Activated T-helper 2 cell treated with anti-CD3 and anti-CD28 coated beads, Interferon-gamma antibody, Interleukin-2, Interleukin-4, amounts not matched to agents 10 μg/mL and 5 μg/mL and 100 μg/mL, durations not matched to agents 14 hours and 24 hours and 36 hours (primary cell): ENCODE measurements at regions not wholly inside any gene's neighbourhood (a gene's known extent, or its start where the extent isn't known, plus 50 kb on each side); places are given as distances from the start of the nearest gene placed in this dataset.

Experiments used
- DNase-seq: peaks from one replicate; pipeline ENCODE4 v3.0.0; 2021; ENCODE audit warnings: low spot score
- H3K27ac Mint-ChIP-seq: one replicate; pipeline ENCODE4 v1.8.0; 2021; ENCODE audit warnings: mixed read lengths
- H3K27me3 Mint-ChIP-seq: one replicate; pipeline ENCODE4 v1.8.0; 2021; ENCODE audit warnings: low read depth, mixed read lengths
- H3K36me3 Mint-ChIP-seq: one replicate; pipeline ENCODE4 v1.8.0; 2021; ENCODE audit warnings: low read depth, mixed read lengths
- H3K4me1 Mint-ChIP-seq: one replicate; pipeline ENCODE4 v1.8.0; 2021; ENCODE audit warnings: low read depth, mixed read lengths
- H3K4me3 Mint-ChIP-seq: one replicate; pipeline ENCODE4 v1.8.0; 2021; ENCODE audit warnings: low read depth, mild to moderate bottlenecking, moderate library complexity, mixed read lengths
- H3K9me3 Mint-ChIP-seq: one replicate; pipeline ENCODE4 v1.8.0; 2021; ENCODE audit warnings: mixed read lengths
- intact Hi-C: fragments of 100-400 bp; cut with micrococcal nuclease; formaldehyde crosslinking; loops from one replicate; pipeline ENCODE4 v1.15.1; 2023

- intact Hi-C loops, result no loop called here
- DNase-seq, result no peak
- Mint-ChIP-seq H3K27me3 (no peaks in the 10 kb centered on the region), H3K27ac (no peak overlapping the region), H3K36me3 (no peaks in the 10 kb centered on the region), H3K4me1 (no peaks in the 10 kb centered on the region), H3K9me3 (no peaks in the 10 kb centered on the region), H3K4me3 (no peak overlapping the region)
Observed at GRCh38 chr15:93414576-93415231, 325.7 kb upstream of the RGMA start.

- no peak overlapping the region for H3K27ac Mint-ChIP-seq
Observed at GRCh38 chr15:93413745-93414144, 324.7 kb upstream of the RGMA start.

GRCh38 chr15:93399121-93399520, 310.1 kb upstream of the RGMA start:
- no peaks in the 10 kb centered on the region for H3K9me3 Mint-ChIP-seq
- H3K27ac Mint-ChIP-seq, result no peak overlapping the region
- H3K4me3 Mint-ChIP-seq, result no peak overlapping the region
- H3K27me3 Mint-ChIP-seq, result no peaks in the 10 kb centered on the region
- DNase-seq, result no peak
- intact Hi-C loops, result no loop called here
- no peaks in the 10 kb centered on the region for H3K4me1 Mint-ChIP-seq
- H3K36me3 Mint-ChIP-seq, result no peaks in the 10 kb centered on the region

More at GRCh38 chr15:93413745-93414144, 324.7 kb upstream of the RGMA start:
- H3K4me3 Mint-ChIP-seq, result no peak overlapping the region
- H3K36me3 Mint-ChIP-seq, result no peaks in the 10 kb centered on the region
- intact Hi-C loops, result no loop called here
- no peaks in the 10 kb centered on the region for H3K27me3 Mint-ChIP-seq
- H3K4me1 Mint-ChIP-seq, result no peaks in the 10 kb centered on the region
- H3K9me3 Mint-ChIP-seq, result no peaks in the 10 kb centered on the region
- no peak for DNase-seq

GRCh38 chr15:93389211-93389610, 300.2 kb upstream of the RGMA start:
- intact Hi-C loops, result no loop called here
- no peaks in the 10 kb centered on the region for H3K36me3 Mint-ChIP-seq

GRCh38 chr15:93384886-93385285, 295.9 kb upstream of the RGMA start:
- intact Hi-C loops, result no loop called here
- Mint-ChIP-seq H3K27me3 (no peaks in the 10 kb centered on the region), H3K4me1 (no peaks in the 10 kb centered on the region)

More at GRCh38 chr15:93389211-93389610, 300.2 kb upstream of the RGMA start:
- Mint-ChIP-seq H3K4me1 (no peaks in the 10 kb centered on the region), H3K4me3 (no peak overlapping the region), H3K27ac (no peak overlapping the region), H3K27me3 (no peaks in the 10 kb centered on the region), H3K9me3 (no peaks in the 10 kb centered on the region)
- DNase-seq, result no peak

GRCh38 chr15:93382200-93382820, 293.3 kb upstream of the RGMA start:
- intact Hi-C loops, result no loop called here
- DNase-seq, result no peak
- Mint-ChIP-seq H3K27me3 (no peaks in the 10 kb centered on the region), H3K27ac (no peak overlapping the region), H3K4me3 (no peak overlapping the region), H3K4me1 (no peaks in the 10 kb centered on the region), H3K9me3 (no peaks in the 10 kb centered on the region), H3K36me3 (no peaks in the 10 kb centered on the region)

More at GRCh38 chr15:93384886-93385285, 295.9 kb upstream of the RGMA start:
- no peak for DNase-seq
- H3K27ac Mint-ChIP-seq, result no peak overlapping the region
- no peaks in the 10 kb centered on the region for H3K36me3 Mint-ChIP-seq
- no peak overlapping the region for H3K4me3 Mint-ChIP-seq
- no peaks in the 10 kb centered on the region for H3K9me3 Mint-ChIP-seq

- Mint-ChIP-seq H3K4me3 (no peak overlapping the region), H3K36me3 (no peaks in the 10 kb centered on the region), H3K27ac (no peak overlapping the region), H3K27me3 (no peaks in the 10 kb centered on the region), H3K4me1 (no peaks in the 10 kb centered on the region), H3K9me3 (no peaks in the 10 kb centered on the region)
- intact Hi-C loops, result no loop called here
- DNase-seq, result no peak
Observed at GRCh38 chr15:93378558-93378957, 289.5 kb upstream of the RGMA start.

- Mint-ChIP-seq H3K4me1 (no peaks in the 10 kb centered on the region), H3K36me3 (no peaks in the 10 kb centered on the region), H3K4me3 (no peak overlapping the region), H3K9me3 (no peaks in the 10 kb centered on the region), H3K27ac (no peak overlapping the region), H3K27me3 (no peaks in the 10 kb centered on the region)
- intact Hi-C loops, result no loop called here
- no peak for DNase-seq
Observed at GRCh38 chr15:93372865-93373223, 283.8 kb upstream of the RGMA start.

GRCh38 chr15:93372208-93372864, 283.3 kb upstream of the RGMA start:
- intact Hi-C loops, result no loop called here
- Mint-ChIP-seq H3K4me1 (no peaks in the 10 kb centered on the region), H3K36me3 (no peaks in the 10 kb centered on the region), H3K27me3 (no peaks in the 10 kb centered on the region), H3K4me3 (no peak overlapping the region), H3K27ac (no peak overlapping the region), H3K9me3 (no peaks in the 10 kb centered on the region)
- no peak for DNase-seq

- no peak overlapping the region for H3K27ac Mint-ChIP-seq
- no peaks in the 10 kb centered on the region for H3K4me1 Mint-ChIP-seq
- intact Hi-C loops, result no loop called here
- no peak overlapping the region for H3K4me3 Mint-ChIP-seq
- H3K9me3 Mint-ChIP-seq, result no peaks in the 10 kb centered on the region
- no peaks in the 10 kb centered on the region for H3K36me3 Mint-ChIP-seq
- no peaks in the 10 kb centered on the region for H3K27me3 Mint-ChIP-seq
- no peak for DNase-seq
Observed at GRCh38 chr15:93366387-93367100, 277.5 kb upstream of the RGMA start.

- H3K27ac Mint-ChIP-seq, result no peak overlapping the region
- H3K27me3 Mint-ChIP-seq, result no peaks in the 10 kb centered on the region
- no peaks in the 10 kb centered on the region for H3K36me3 Mint-ChIP-seq
- intact Hi-C loops, result no loop called here
- no peaks in the 10 kb centered on the region for H3K9me3 Mint-ChIP-seq
- H3K4me1 Mint-ChIP-seq, result no peaks in the 10 kb centered on the region
- H3K4me3 Mint-ChIP-seq, result no peak overlapping the region
- DNase-seq, result no peak
Observed at GRCh38 chr15:93362821-93363220, 273.8 kb upstream of the RGMA start.

GRCh38 chr15:93362203-93362602, 273.2 kb upstream of the RGMA start:
- intact Hi-C loops, result no loop called here
- Mint-ChIP-seq H3K4me3 (no peak overlapping the region), H3K27me3 (no peaks in the 10 kb centered on the region), H3K4me1 (no peaks in the 10 kb centered on the region), H3K36me3 (no peaks in the 10 kb centered on the region), H3K27ac (no peak overlapping the region), H3K9me3 (no peaks in the 10 kb centered on the region)
- no peak for DNase-seq

- H3K9me3 Mint-ChIP-seq, result no peaks in the 10 kb centered on the region
- no peaks in the 10 kb centered on the region for H3K36me3 Mint-ChIP-seq
- DNase-seq, result no peak
- no peak overlapping the region for H3K27ac Mint-ChIP-seq
- intact Hi-C loops, result no loop called here
- H3K4me3 Mint-ChIP-seq, result no peak overlapping the region
- no peaks in the 10 kb centered on the region for H3K4me1 Mint-ChIP-seq
- H3K27me3 Mint-ChIP-seq, result no peaks in the 10 kb centered on the region
Observed at GRCh38 chr15:93361703-93362102, 272.7 kb upstream of the RGMA start.
